ENCODE measurements at regions not wholly inside any gene's neighbourhood (a gene's known extent, or its start where the extent isn't known, plus 50 kb on each side); places are given as distances from the start of the nearest gene placed in this dataset.

DNA sequence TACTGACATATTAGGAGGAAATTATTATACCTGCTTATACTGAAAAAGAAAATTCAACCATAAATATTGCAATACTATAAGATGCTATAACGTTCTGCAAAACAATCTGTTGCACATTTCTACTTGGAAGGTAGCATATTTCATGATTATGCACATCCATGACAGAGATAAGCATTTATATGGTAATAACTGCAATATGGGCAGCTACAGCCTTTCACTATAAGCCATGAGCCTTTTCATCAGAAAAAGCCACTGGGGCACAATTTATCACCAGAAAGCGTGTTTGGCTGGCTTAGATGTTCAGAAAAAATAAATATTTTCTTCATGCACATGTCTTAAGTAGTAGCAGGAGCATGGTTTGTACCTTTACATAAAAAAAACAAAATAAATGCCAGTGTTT lies 340.7 kb downstream of the GALC start:
- TF ChIP-seq POLR2A (IDR thresholded peaks at IDR 0.05; ENCODE audit: low read depth, low read length): no peak
- TF ChIP-seq, protein P1, sequence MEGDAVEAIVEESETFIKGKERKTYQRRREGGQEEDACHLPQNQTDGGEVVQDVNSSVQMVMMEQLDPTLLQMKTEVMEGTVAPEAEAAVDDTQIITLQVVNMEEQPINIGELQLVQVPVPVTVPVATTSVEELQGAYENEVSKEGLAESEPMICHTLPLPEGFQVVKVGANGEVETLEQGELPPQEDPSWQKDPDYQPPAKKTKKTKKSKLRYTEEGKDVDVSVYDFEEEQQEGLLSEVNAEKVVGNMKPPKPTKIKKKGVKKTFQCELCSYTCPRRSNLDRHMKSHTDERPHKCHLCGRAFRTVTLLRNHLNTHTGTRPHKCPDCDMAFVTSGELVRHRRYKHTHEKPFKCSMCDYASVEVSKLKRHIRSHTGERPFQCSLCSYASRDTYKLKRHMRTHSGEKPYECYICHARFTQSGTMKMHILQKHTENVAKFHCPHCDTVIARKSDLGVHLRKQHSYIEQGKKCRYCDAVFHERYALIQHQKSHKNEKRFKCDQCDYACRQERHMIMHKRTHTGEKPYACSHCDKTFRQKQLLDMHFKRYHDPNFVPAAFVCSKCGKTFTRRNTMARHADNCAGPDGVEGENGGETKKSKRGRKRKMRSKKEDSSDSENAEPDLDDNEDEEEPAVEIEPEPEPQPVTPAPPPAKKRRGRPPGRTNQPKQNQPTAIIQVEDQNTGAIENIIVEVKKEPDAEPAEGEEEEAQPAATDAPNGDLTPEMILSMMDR (IDR thresholded peaks at IDR 0.05; ENCODE audit: extremely low read depth in 1 of 2, insufficient read depth in 1 of 2, low read depth in 1 of 2, low read length in 2 of 2): no peak
- TF ChIP-seq POLR2AphosphoS5 (IDR thresholded peaks at IDR 0.05; ENCODE audit: insufficient read depth, low read depth, low read length): no peak
- TF ChIP-seq MYC (IDR thresholded peaks at IDR 0.05; ENCODE audit: low read depth, low read length): no peak
- TF ChIP-seq EZH2 (IDR thresholded peaks at IDR 0.05; ENCODE audit: borderline replicate concordance, low read depth, low read length, severe bottlenecking): no peak
- TF ChIP-seq, protein P2, sequence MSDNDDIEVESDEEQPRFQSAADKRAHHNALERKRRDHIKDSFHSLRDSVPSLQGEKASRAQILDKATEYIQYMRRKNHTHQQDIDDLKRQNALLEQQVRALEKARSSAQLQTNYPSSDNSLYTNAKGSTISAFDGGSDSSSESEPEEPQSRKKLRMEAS (IDR thresholded peaks at IDR 0.05; ENCODE audit: insufficient read depth, insufficient read length): no peak
- TF ChIP-seq FOS (IDR thresholded peaks at IDR 0.05; ENCODE audit: borderline replicate concordance, insufficient read depth, low read length): no peak
- no peak for TF ChIP-seq GATA2 (IDR thresholded peaks at IDR 0.05; ENCODE audit: insufficient read depth, insufficient read length, low read depth, low read length)
- no peak for TF ChIP-seq JUN (IDR thresholded peaks at IDR 0.05; ENCODE audit: borderline replicate concordance, insufficient read depth, insufficient read length, low read depth)
